ENCODE measurements at regions not wholly inside any gene's neighbourhood (a gene's known extent, or its start where the extent isn't known, plus 50 kb on each side); places are given as distances from the start of the nearest gene placed in this dataset.

- no peaks in the 10 kb centered on the region for H3K27me3 ChIP-seq (ENCODE audit: control insufficient read depth, insufficient read depth)
- H3K4me3 ChIP-seq (ENCODE audit: low read length): no peak overlapping the region
- ATAC-seq (no peak), DNase-seq (no peak)
- H3K27ac ChIP-seq (ENCODE audit: low read length): no peak overlapping the region
- intact Hi-C loops (cut with DNase I): loop anchor here in 3 of 4 donors (10.0 kb wide), 2 partner anchors 116 to 256 kb away; no protein-coding TSS in a partner anchor
- H3K4me1 ChIP-seq (ENCODE audit: control insufficient read depth, insufficient read depth, low read length): no peaks in the 10 kb centered on the region
- H3K9me3 ChIP-seq (ENCODE audit: control insufficient read depth, low read length): no peaks in the 10 kb centered on the region
- WGBS: 77% methylated on average over 8 of the region's 8 CpGs
These were observed 176.9 kb downstream of the SLIT2 start for GRCh38 chr4:20428436-20429160.

GRCh38 chr4:20430259-20430941, 178.7 kb downstream of the SLIT2 start:
- no peak for DNase-seq
- H3K4me1 ChIP-seq (ENCODE audit: control insufficient read depth, insufficient read depth, low read length): no peaks in the 10 kb centered on the region
- H3K27ac ChIP-seq (ENCODE audit: low read length): no peak overlapping the region
- no peak for ATAC-seq
- 81% methylated on average over 5 of the region's 5 CpGs for WGBS
- H3K27me3 ChIP-seq (ENCODE audit: control insufficient read depth, insufficient read depth): no peaks in the 10 kb centered on the region
- no peak overlapping the region for H3K4me3 ChIP-seq (ENCODE audit: low read length)
- H3K9me3 ChIP-seq (ENCODE audit: control insufficient read depth, low read length): no peaks in the 10 kb centered on the region
- intact Hi-C loops (cut with DNase I): no loop called here

GRCh38 chr4:20431543-20431951, 179.8 kb downstream of the SLIT2 start:
- Histone ChIP-seq H3K4me3 (ENCODE audit: low read length) (no peak overlapping the region), H3K9me3 (ENCODE audit: control insufficient read depth, low read length) (no peaks in the 10 kb centered on the region), H3K4me1 (ENCODE audit: control insufficient read depth, insufficient read depth, low read length) (no peaks in the 10 kb centered on the region), H3K27ac (ENCODE audit: low read length) (no peak overlapping the region), H3K27me3 (ENCODE audit: control insufficient read depth, insufficient read depth) (no peaks in the 10 kb centered on the region)
- WGBS: 38% methylated on average over 6 of the region's 6 CpGs
- peak in 1 of 3 donors; percentile 72 for DNase-seq
- intact Hi-C loops (cut with DNase I): no loop called here
- ATAC-seq: peak; percentile 70 to 80

GRCh38 chr4:20432088-20432487, 180.4 kb downstream of the SLIT2 start:
- no peaks in the 10 kb centered on the region for H3K27me3 ChIP-seq (ENCODE audit: control insufficient read depth, insufficient read depth)
- ATAC-seq: peak; percentile 36 to 70
- 46% methylated on average over 5 of the region's 5 CpGs for WGBS
- H3K4me1 ChIP-seq (ENCODE audit: control insufficient read depth, insufficient read depth, low read length): no peaks in the 10 kb centered on the region
- H3K9me3 ChIP-seq (ENCODE audit: control insufficient read depth, low read length): no peaks in the 10 kb centered on the region
- intact Hi-C loops (cut with DNase I): no loop called here
- no peak overlapping the region for H3K4me3 ChIP-seq (ENCODE audit: low read length)
- no peak overlapping the region for H3K27ac ChIP-seq (ENCODE audit: low read length)
- peak in 1 of 3 donors; percentile 45 for DNase-seq

GRCh38 chr4:20433097-20433705, 181.5 kb downstream of the SLIT2 start:
- no peaks in the 10 kb centered on the region for H3K9me3 ChIP-seq (ENCODE audit: control insufficient read depth, low read length)
- 52% methylated on average over 5 of the region's 5 CpGs for WGBS
- no peak overlapping the region for H3K4me3 ChIP-seq (ENCODE audit: low read length)
- ATAC-seq (peak in 1 of 2 donors; percentile 31), DNase-seq (no peak)
- H3K27me3 ChIP-seq (ENCODE audit: control insufficient read depth, insufficient read depth): no peaks in the 10 kb centered on the region
- H3K4me1 ChIP-seq (ENCODE audit: control insufficient read depth, insufficient read depth, low read length): no peaks in the 10 kb centered on the region
- intact Hi-C loops (cut with DNase I): no loop called here
- H3K27ac ChIP-seq (ENCODE audit: low read length): no peak overlapping the region

GRCh38 chr4:20440170-20440569, 188.5 kb downstream of the SLIT2 start:
- H3K27me3 ChIP-seq (ENCODE audit: control insufficient read depth, insufficient read depth): no peaks in the 10 kb centered on the region
- intact Hi-C loops (cut with DNase I): no loop called here
- H3K4me3 ChIP-seq (ENCODE audit: low read length): no peak overlapping the region
- DNase-seq: no peak
- no peak overlapping the region for H3K27ac ChIP-seq (ENCODE audit: low read length)
- H3K9me3 ChIP-seq (ENCODE audit: control insufficient read depth, low read length): no peaks in the 10 kb centered on the region
- WGBS: 83% methylated on average over 3 of the region's 3 CpGs
- H3K4me1 ChIP-seq (ENCODE audit: control insufficient read depth, insufficient read depth, low read length): no peaks in the 10 kb centered on the region
- ATAC-seq: no peak

- H3K27me3 ChIP-seq (ENCODE audit: control insufficient read depth, insufficient read depth): no peaks in the 10 kb centered on the region
- intact Hi-C loops (cut with DNase I): no loop called here
- H3K27ac ChIP-seq (ENCODE audit: low read length): no peak overlapping the region
- no peak overlapping the region for H3K4me3 ChIP-seq (ENCODE audit: low read length)
- DNase-seq: no peak
- no peaks in the 10 kb centered on the region for H3K4me1 ChIP-seq (ENCODE audit: control insufficient read depth, insufficient read depth, low read length)
- no peak for ATAC-seq
- H3K9me3 ChIP-seq (ENCODE audit: control insufficient read depth, low read length): no peaks in the 10 kb centered on the region
- 86% methylated on average over 1 of the region's 1 CpG for WGBS
These were observed 191.5 kb downstream of the SLIT2 start for GRCh38 chr4:20443015-20443805.

GRCh38 chr4:20444599-20445337, 193.1 kb downstream of the SLIT2 start:
- H3K27ac ChIP-seq (ENCODE audit: low read length): no peak overlapping the region
- H3K9me3 ChIP-seq (ENCODE audit: control insufficient read depth, low read length): no peaks in the 10 kb centered on the region
- H3K27me3 ChIP-seq (ENCODE audit: control insufficient read depth, insufficient read depth): no peaks in the 10 kb centered on the region
- DNase-seq (no peak), ATAC-seq (no peak)
- H3K4me3 ChIP-seq (ENCODE audit: low read length): no peak overlapping the region
- intact Hi-C loops (cut with DNase I): no loop called here
- 95% methylated on average over 3 of the region's 3 CpGs for WGBS
- no peaks in the 10 kb centered on the region for H3K4me1 ChIP-seq (ENCODE audit: control insufficient read depth, insufficient read depth, low read length)

GRCh38 chr4:20445933-20446723, 194.4 kb downstream of the SLIT2 start:
- Histone ChIP-seq H3K9me3 (ENCODE audit: control insufficient read depth, low read length) (no peaks in the 10 kb centered on the region), H3K27ac (ENCODE audit: low read length) (no peak overlapping the region), H3K4me1 (ENCODE audit: control insufficient read depth, insufficient read depth, low read length) (no peaks in the 10 kb centered on the region), H3K27me3 (ENCODE audit: control insufficient read depth, insufficient read depth) (no peaks in the 10 kb centered on the region), H3K4me3 (ENCODE audit: low read length) (no peak overlapping the region)
- intact Hi-C loops (cut with DNase I): no loop called here
- ATAC-seq (peak; percentile 42 to 63), DNase-seq (no peak)
- WGBS: 35% methylated on average over 5 of the region's 5 CpGs

- WGBS: 70% methylated on average over 2 of the region's 2 CpGs
- intact Hi-C loops (cut with DNase I): no loop called here
- H3K9me3 ChIP-seq (ENCODE audit: control insufficient read depth, low read length): no peaks in the 10 kb centered on the region
- H3K27me3 ChIP-seq (ENCODE audit: control insufficient read depth, insufficient read depth): no peaks in the 10 kb centered on the region
- H3K27ac ChIP-seq (ENCODE audit: low read length): no peak overlapping the region
- H3K4me3 ChIP-seq (ENCODE audit: low read length): no peak overlapping the region
- ATAC-seq: no peak
- no peak for DNase-seq
- H3K4me1 ChIP-seq (ENCODE audit: control insufficient read depth, insufficient read depth, low read length): no peaks in the 10 kb centered on the region
These were observed 195.4 kb downstream of the SLIT2 start for GRCh38 chr4:20447103-20447502.
